Nephron progenitor cell (in vitro differentiated cells): ENCODE measurements at regions not wholly inside any gene's neighbourhood (a gene's known extent, or its start where the extent isn't known, plus 50 kb on each side); places are given as distances from the start of the nearest gene placed in this dataset.

Source experiments
- DNase-seq: peaks from one replicate; pipeline ENCODE4 v3.0.0; 2021
- H3K27ac Mint-ChIP-seq: 2 replicates; pipeline ENCODE4 v1.8.0; 2021; ENCODE audit warnings: mild to moderate bottlenecking, moderate library complexity, mixed read lengths
- H3K27me3 Mint-ChIP-seq: 2 replicates; pipeline ENCODE4 v1.8.0; 2021; ENCODE audit warnings: mild to moderate bottlenecking, low read depth, mixed read lengths; ENCODE audit not compliant: poor library complexity
- H3K36me3 Mint-ChIP-seq: 2 replicates; pipeline ENCODE4 v1.8.0; 2021; ENCODE audit warnings: low read depth, mixed read lengths
- H3K4me1 Mint-ChIP-seq: 2 replicates; pipeline ENCODE4 v1.8.0; 2021; ENCODE audit warnings: mixed read lengths
- H3K4me3 Mint-ChIP-seq: 2 replicates; pipeline ENCODE4 v1.8.0; 2021; ENCODE audit warnings: mild to moderate bottlenecking, moderate library complexity, mixed read lengths
- H3K9me3 Mint-ChIP-seq: 2 replicates; pipeline ENCODE4 v1.8.0; 2021; ENCODE audit warnings: mild to moderate bottlenecking, moderate library complexity, mixed read lengths
- CTCF ChIP-seq: fragments of 200-600 bp; sonication (generic); IDR thresholded peaks from 2 replicates; pipeline ENCODE4 v1.5.0; 2021; ENCODE audit warnings: antibody characterized with exemption

- Mint-ChIP-seq H3K27me3 (peaks cover 3% of the 10 kb centered on the region), H3K36me3 (peaks cover 6% of the 10 kb centered on the region), H3K9me3 (peaks cover 13% of the 10 kb centered on the region), H3K4me1 (peaks cover 44% of the 10 kb centered on the region), H3K4me3 (no peak overlapping the region), H3K27ac (no peak overlapping the region)
- no peak for TF ChIP-seq CTCF
- no peak for DNase-seq
Observed at GRCh38 chr9:84490206-84490841, 149.8 kb upstream of the SLC28A3 start.

- H3K9me3 Mint-ChIP-seq = peaks cover 8% of the 10 kb centered on the region
- peaks cover 2% of the 10 kb centered on the region for H3K36me3 Mint-ChIP-seq
- TF ChIP-seq CTCF = no peak
Observed at GRCh38 chr9:84490842-84491325, 150.3 kb upstream of the SLC28A3 start.

DNA sequence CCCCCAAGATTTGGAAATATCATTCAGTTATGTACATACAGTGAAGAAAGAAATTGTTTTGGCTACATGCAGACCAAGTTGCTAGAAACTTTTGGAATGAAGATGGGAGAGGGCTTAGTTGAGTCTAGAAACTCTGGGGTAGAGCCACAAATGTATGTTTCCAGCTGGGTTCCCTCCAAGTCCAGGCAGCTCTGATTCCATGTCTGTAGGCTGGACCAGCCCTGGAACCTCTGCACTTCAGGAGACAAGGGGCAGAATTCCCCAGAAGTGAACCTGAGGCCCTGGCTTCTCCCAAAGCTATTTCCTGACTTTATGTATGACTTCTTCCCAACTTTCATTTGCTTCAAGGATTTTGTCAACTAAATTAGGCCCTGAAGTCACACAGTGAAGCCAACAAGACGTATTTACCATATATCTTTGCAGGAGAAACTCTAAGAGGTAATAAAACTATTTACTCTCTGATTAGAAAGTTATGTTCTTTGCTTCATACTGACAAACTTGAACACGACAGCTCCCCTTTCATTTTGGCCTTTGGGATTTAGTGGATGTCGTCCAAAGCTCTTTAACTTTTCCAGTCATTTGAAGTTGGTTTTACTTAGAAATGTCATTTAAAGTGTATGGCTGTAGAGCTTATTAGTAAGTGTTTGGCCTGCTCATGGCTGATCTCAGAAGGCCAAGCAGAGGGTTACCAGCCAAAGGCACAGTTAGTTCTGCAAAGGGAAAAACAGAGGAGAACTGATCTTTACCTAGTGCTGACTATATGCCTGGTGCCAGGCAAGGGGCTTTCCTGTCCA is 152.0 kb upstream of the SLC28A3 start:
- Mint-ChIP-seq H3K4me3 (no peak overlapping the region), H3K9me3 (no peaks in the 10 kb centered on the region), H3K27ac (peak overlapping the region; percentile 79), H3K4me1 (peaks cover 31% of the 10 kb centered on the region), H3K36me3 (no peaks in the 10 kb centered on the region), H3K27me3 (no peaks in the 10 kb centered on the region)
- DNase-seq = no peak
- no peak for TF ChIP-seq CTCF

More at GRCh38 chr9:84490842-84491325, 150.3 kb upstream of the SLC28A3 start:
- Mint-ChIP-seq H3K4me3 (no peak overlapping the region), H3K4me1 (peaks cover 38% of the 10 kb centered on the region), H3K27me3 (peaks cover under 1% of the 10 kb centered on the region), H3K27ac (no peak overlapping the region)
- no peak for DNase-seq

- Mint-ChIP-seq H3K9me3 (no peaks in the 10 kb centered on the region), H3K36me3 (no peaks in the 10 kb centered on the region), H3K4me3 (no peak overlapping the region), H3K4me1 (peaks cover 31% of the 10 kb centered on the region), H3K27me3 (no peaks in the 10 kb centered on the region), H3K27ac (peak overlapping the region; percentile 79)
- no peak for TF ChIP-seq CTCF
- peak; percentile 15 for DNase-seq
Observed at GRCh38 chr9:84493284-84493947, 152.9 kb upstream of the SLC28A3 start.

DNA sequence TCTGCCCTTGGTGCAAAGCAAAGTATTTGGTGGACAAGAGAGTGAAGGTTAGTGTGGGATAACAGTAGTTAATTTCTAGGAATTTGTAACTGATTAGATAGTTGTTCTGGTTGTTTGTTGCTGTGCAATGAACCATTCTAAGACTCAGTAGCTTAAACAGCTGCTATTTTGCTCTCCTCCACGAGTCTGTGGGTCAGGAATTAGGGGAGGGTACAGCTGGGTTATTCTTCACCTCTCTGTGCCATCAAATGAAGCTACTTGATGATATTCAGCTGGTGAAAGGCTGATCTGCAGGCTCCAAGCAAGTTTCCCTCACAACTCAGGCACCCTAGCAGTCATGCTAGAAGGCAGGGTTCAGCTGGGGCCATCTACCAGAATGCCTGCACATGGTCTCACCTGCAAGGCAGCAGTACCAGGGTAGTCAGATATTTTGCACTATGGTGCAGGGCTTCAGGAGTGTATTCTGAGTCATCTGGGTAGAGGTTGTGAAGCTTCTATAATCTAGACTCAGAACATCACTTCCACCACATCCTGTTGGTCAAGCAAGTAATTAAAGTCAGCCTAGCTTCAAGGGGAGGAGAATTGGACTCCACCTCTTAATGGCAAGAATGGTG is 159.5 kb upstream of the SLC28A3 start:
- no peak overlapping the region for H3K4me3 Mint-ChIP-seq
- TF ChIP-seq CTCF = no peak
- peaks cover 12% of the 10 kb centered on the region for H3K4me1 Mint-ChIP-seq
- H3K36me3 Mint-ChIP-seq = no peaks in the 10 kb centered on the region
- peaks cover 8% of the 10 kb centered on the region for H3K9me3 Mint-ChIP-seq
- H3K27ac Mint-ChIP-seq = no peak overlapping the region
- H3K27me3 Mint-ChIP-seq = peaks cover 4% of the 10 kb centered on the region
- no peak for DNase-seq
